SU-DHL-6 (cell line): ENCODE measurements at regions not wholly inside any gene's neighbourhood (a gene's known extent, or its start where the extent isn't known, plus 50 kb on each side); places are given as distances from the start of the nearest gene placed in this dataset.

Source experiments
- H2AFZ ChIP-seq: fragments of 200-600 bp; sonication (generic); 2 replicates; pipeline ENCODE4 v1.6.1; 2014; ENCODE audit warnings: low read depth, mild to moderate bottlenecking, moderate library complexity, mixed read lengths, antibody characterized with exemption, low read length; ENCODE audit not compliant: severe bottlenecking
- H3F3A ChIP-seq: fragments of 200-600 bp; shearing (Covaris generic); 2 replicates; pipeline ENCODE4 v1.6.0; 2016; ENCODE audit warnings: antibody characterized with exemption, mild to moderate bottlenecking; ENCODE audit not compliant: insufficient read depth
- H3K27ac ChIP-seq: fragments of 200-600 bp; sonication (generic); 2 replicates; pipeline ENCODE4 v1.5.1; 2016; ENCODE audit warnings: low read depth, mild to moderate bottlenecking, low read length, moderate library complexity, mixed read lengths
- H3K27me3 ChIP-seq: fragments of 200-600 bp; sonication (generic), shearing (Covaris generic); 2 replicates; pipeline ENCODE4 v1.6.0; 2014; ENCODE audit warnings: mild to moderate bottlenecking, low read length
- H3K36me3 ChIP-seq: fragments of 200-600 bp; sonication (generic); 2 replicates; pipeline ENCODE4 v1.6.1; 2014; ENCODE audit warnings: mild to moderate bottlenecking, low read length, mixed read lengths
- H3K4me2 ChIP-seq: fragments of 300-600, 200-600 bp; shearing (Covaris generic), sonication (generic); 2 replicates; pipeline ENCODE4 v1.6.0; 2014; ENCODE audit warnings: low read length, low read depth, mild to moderate bottlenecking; ENCODE audit not compliant: poor library complexity, severe bottlenecking
- H3K4me3 ChIP-seq: fragments of 200-600 bp; sonication (generic); 2 replicates; pipeline ENCODE4 v1.5.1; 2014; ENCODE audit warnings: antibody characterized with exemption, low read length, mild to moderate bottlenecking, mixed read lengths; ENCODE audit not compliant: insufficient read depth, poor library complexity, severe bottlenecking
- H3K79me2 ChIP-seq: fragments of 200-600 bp; sonication (generic); 2 replicates; pipeline ENCODE4 v1.6.1; 2014; ENCODE audit warnings: mild to moderate bottlenecking, low read length, moderate library complexity; ENCODE audit not compliant: insufficient read depth
- H3K9ac ChIP-seq: fragments of 200-600 bp; sonication (generic); 2 replicates; pipeline ENCODE4 v1.7.0; 2014; ENCODE audit warnings: mild to moderate bottlenecking, low read length
- H3K9me2 ChIP-seq: fragments of 200-600 bp; sonication (generic); replicated peaks from 2 replicates; pipeline ENCODE4 v1.6.1; 2014; ENCODE audit warnings: low read length; ENCODE audit not compliant: insufficient read depth
- H3K9me3 ChIP-seq: fragments of 200-600 bp; sonication (generic); 2 replicates; pipeline ENCODE4 v1.6.1; 2014; ENCODE audit warnings: low read length, mixed read lengths; ENCODE audit not compliant: insufficient read depth
- H4K20me1 ChIP-seq: fragments of 200-600 bp; sonication (generic); 2 replicates; pipeline ENCODE4 v1.6.1; 2014; ENCODE audit warnings: low read depth, mild to moderate bottlenecking, antibody characterized with exemption, low read length, moderate library complexity, mixed read lengths
- CTCF ChIP-seq: fragments of 200-600 bp; sonication (generic); IDR thresholded peaks from one replicate; pipeline ENCODE4 v1.5.1; 2017; ENCODE audit warnings: antibody characterized with exemption, mild to moderate bottlenecking, low read length, moderate library complexity; ENCODE audit not compliant: insufficient read depth, poor library complexity, severe bottlenecking
- EZH2phosphoT487 ChIP-seq: fragments of 200-600 bp; sonication (generic), shearing (Covaris generic); conservative IDR thresholded peaks from 2 replicates; pipeline ENCODE4 v1.6.1; 2018; ENCODE audit warnings: mild to moderate bottlenecking, antibody characterized with exemption, low read length, moderate library complexity, mixed read lengths

GRCh38 chr13:76758257-76758656 is 127.9 kb downstream of the KCTD12 start:
- no peak overlapping the region for H3K27ac ChIP-seq
- H3K9me3 ChIP-seq = no peaks in the 10 kb centered on the region
- H3K36me3 ChIP-seq = no peaks in the 10 kb centered on the region
- H3F3A ChIP-seq = no peaks in the 10 kb centered on the region
- H3K9me2 ChIP-seq = no peaks in the 10 kb centered on the region; the same call in 1 of the 2 replicates
- no peaks in the 10 kb centered on the region for H4K20me1 ChIP-seq
- no peak overlapping the region for H3K4me3 ChIP-seq
- H3K4me2 ChIP-seq = no peak overlapping the region
- no peaks in the 10 kb centered on the region for H3K27me3 ChIP-seq
- no peak overlapping the region for H2AFZ ChIP-seq
- TF ChIP-seq CTCF = no peak
- TF ChIP-seq EZH2phosphoT487 = no peak
- no peaks in the 10 kb centered on the region for H3K79me2 ChIP-seq
- H3K9ac ChIP-seq = no peak overlapping the region

GRCh38 chr13:76756451-76756850 is 129.8 kb downstream of the KCTD12 start:
- Histone ChIP-seq H3F3A (no peaks in the 10 kb centered on the region), H3K79me2 (no peaks in the 10 kb centered on the region), H4K20me1 (no peaks in the 10 kb centered on the region), H3K9ac (no peak overlapping the region), H3K27me3 (no peaks in the 10 kb centered on the region), H3K27ac (no peak overlapping the region), H3K4me3 (no peak overlapping the region), H3K36me3 (no peaks in the 10 kb centered on the region), H2AFZ (no peak overlapping the region), H3K9me3 (no peaks in the 10 kb centered on the region), H3K4me2 (no peak overlapping the region), H3K9me2 (no peaks in the 10 kb centered on the region; the same call in 1 of the 2 replicates)
- TF ChIP-seq CTCF (no peak), EZH2phosphoT487 (no peak)

- Histone ChIP-seq H3K27me3 (no peaks in the 10 kb centered on the region), H3K27ac (no peak overlapping the region), H3K9me2 (no peaks in the 10 kb centered on the region), H2AFZ (no peak overlapping the region), H3K79me2 (no peaks in the 10 kb centered on the region), H3K9me3 (no peaks in the 10 kb centered on the region), H3K4me2 (no peak overlapping the region), H3F3A (no peaks in the 10 kb centered on the region), H3K4me3 (no peak overlapping the region), H3K9ac (no peak overlapping the region), H3K36me3 (no peaks in the 10 kb centered on the region), H4K20me1 (no peaks in the 10 kb centered on the region)
- TF ChIP-seq EZH2phosphoT487 (no peak), CTCF (no peak)
These were observed 131.8 kb downstream of the KCTD12 start for GRCh38 chr13:76754414-76754813.

- H3K4me3 ChIP-seq = no peak overlapping the region
- no peaks in the 10 kb centered on the region for H3K36me3 ChIP-seq
- no peaks in the 10 kb centered on the region for H3F3A ChIP-seq
- no peaks in the 10 kb centered on the region for H3K79me2 ChIP-seq
- H3K27ac ChIP-seq = no peak overlapping the region
- no peak overlapping the region for H3K9ac ChIP-seq
- H3K9me2 ChIP-seq = no peaks in the 10 kb centered on the region
- H3K27me3 ChIP-seq = no peaks in the 10 kb centered on the region
- no peak for TF ChIP-seq CTCF
- no peak for TF ChIP-seq EZH2phosphoT487
- H3K4me2 ChIP-seq = no peak overlapping the region
- no peaks in the 10 kb centered on the region for H3K9me3 ChIP-seq
- no peaks in the 10 kb centered on the region for H4K20me1 ChIP-seq
- no peak overlapping the region for H2AFZ ChIP-seq
These were observed 134.9 kb downstream of the KCTD12 start for GRCh38 chr13:76751278-76751677.
